Heart left ventricle (tissue), 16 donors: ENCODE measurements at regions not wholly inside any gene's neighbourhood (a gene's known extent, or its start where the extent isn't known, plus 50 kb on each side); places are given as distances from the start of the nearest gene placed in this dataset.

ENCODE experiments used
- ATAC-seq, 4 donors: fragments of 200-7000 bp; cut with Tn5 transposase; one replicate each; pipeline ENCODE4 v1.9.1; 2020 to 2022; ENCODE audit warnings: moderate library complexity in 4 of 4, mild to moderate bottlenecking in 3 of 4, moderate number of reproducible peaks in 1 of 4
- DNase-seq, 5 donors: peaks; one replicate each; pipeline ENCODE4 v3.0.0-alpha.2; 2020
- H3K27ac ChIP-seq, 12 donors: fragments of 200-600 bp; sonication (generic) in 4 of 12; one replicate each; pipeline versions ENCODE4 v1.5.0 to v1.8.0; 2016 to 2022; ENCODE audit warnings: mild to moderate bottlenecking in 2 of 12
- H3K27me3 ChIP-seq, 9 donors: fragments of 200-600 bp; sonication (generic) in 2 of 9; one replicate each; pipeline versions ENCODE4 v1.5.1 to v1.8.0; 2016 to 2022; ENCODE audit warnings: mild to moderate bottlenecking in 3 of 9
- H3K36me3 ChIP-seq, 9 donors: fragments of 200-600 bp; sonication (generic) in 2 of 9; one replicate each; pipeline versions ENCODE4 v1.5.0 to v1.8.0; 2018 to 2022; ENCODE audit warnings: mild to moderate bottlenecking in 2 of 9
- H3K4me1 ChIP-seq, 12 donors: fragments of 200-600 bp; sonication (generic) in 4 of 12; one replicate each; pipeline versions ENCODE4 v1.5.0 to v1.8.0; 2016 to 2022; ENCODE audit warnings: mild to moderate bottlenecking in 3 of 12
- H3K4me3 ChIP-seq, 12 donors: fragments of 200-600 bp; sonication (generic) in 4 of 12; one replicate each; pipeline versions ENCODE4 v1.5.0 to v1.8.0; 2017 to 2022; ENCODE audit warnings: mild to moderate bottlenecking in 9 of 12, moderate library complexity in 4 of 12
- H3K9me3 ChIP-seq, 12 donors: fragments of 200-600 bp; sonication (generic) in 4 of 12; one replicate each; pipeline versions ENCODE4 v1.5.0 to v1.8.0; 2016 to 2022; ENCODE audit warnings: mild to moderate bottlenecking in 1 of 12
- POLR2A ChIP-seq, 2 donors: fragments of 450-650 bp; IDR thresholded peaks; one replicate each; pipeline ENCODE4 v1.6.1; 2017; ENCODE audit warnings: antibody characterized with exemption in 2 of 2, mild to moderate bottlenecking in 2 of 2, moderate library complexity in 2 of 2
- WGBS, 4 donors: extraction: QIAGEN DNeasy Blood & Tissue Kit in 2 of 4; methylation state at CpG; one replicate each; pipeline versions ENCODE4 v1.1.5 to v1.1.7; 2013 to 2018; 5-methylcytosine and 5-hydroxymethylcytosine counted together
- intact Hi-C, 10 donors: fragments of 100-400 bp; cut with DNase I; formaldehyde crosslinking; loops; one replicate each; pipeline versions ENCODE4 v1.11.1 to v1.14.2; 2022
- TF ChIP-seq, protein P1 (sequence below), 12 donors: fragments of 200-600 bp; sonication (generic) in 4 of 12; IDR thresholded peaks; one replicate each; pipeline versions ENCODE4 v1.5.0 to v1.8.0; 2018 to 2022; ENCODE audit warnings: antibody characterized with exemption in 12 of 12, mild to moderate bottlenecking in 5 of 12
- donor health status: ischemic (EF 13 %, LVEDD 7.1; RV severe dilation, severe dysfunction).
- donor health status: healthy with polysubstance abuse.
- donor health status: DM: no; HTN: yes; CAD: no.
- donor health status: DM: no; HTN: no; CAD: no.
- donor health status: ischemic (EF 25% LVEDD 6.9; RV normal size, moderate dysfunction).
- donor health status: ischemic (EF 25% LVEDD 5.7; RV mildly dilated, moderate dysfunction).
- donor health status: healthy.
- donor health status: DM: yes; HTN: yes; CAD: no.
- donor health status: ischemic (EF 35%, LVEDD 5.7; RV mildly dilated, moderate dysfunction).
- donor health status: nonischemic (EF 11% LVEDD 7.7; RV severe dilation, severe dysfunction).
- donor health status: DM: yes; HTN: yes; CAD: no.
- donor health status: PGD.
- donor health status: ischemic (EF 29% LVEDD 5.4; RV normal size, mild dysfunction).
- donor health status: nonischemic (EF 23%, LVEDD 6.1; RV moderate dilation, normal function).

DNA sequence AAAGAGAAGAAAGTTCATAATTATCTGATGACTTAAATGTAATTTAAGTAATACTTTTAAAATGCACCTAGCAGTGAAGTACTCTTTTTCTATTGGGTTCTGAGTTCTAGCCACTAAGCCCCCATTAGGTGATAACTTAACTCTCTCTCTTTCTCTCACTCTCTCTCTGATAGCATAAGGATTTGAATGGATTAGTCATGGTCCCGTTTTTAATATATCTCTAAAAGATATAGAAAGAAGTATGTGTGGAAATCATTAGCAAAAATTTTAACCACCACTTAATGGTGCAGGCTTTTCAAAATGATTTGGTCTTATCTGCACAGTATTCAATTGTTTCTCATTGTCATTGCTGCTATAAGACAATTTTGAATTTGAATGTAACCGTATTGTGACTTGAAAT is 78.2 kb downstream of the RWDD3 start:
- H3K4me1 ChIP-seq, result no peaks in the 10 kb centered on the region
- no peaks in the 10 kb centered on the region for H3K9me3 ChIP-seq
- no peaks in the 10 kb centered on the region for H3K36me3 ChIP-seq
- peaks cover 0 to 17% (median 0%) of the 10 kb centered on the region in 9 donors for H3K27me3 ChIP-seq
- no peak overlapping the region for H3K4me3 ChIP-seq
- TF ChIP-seq POLR2A (IDR thresholded peaks at IDR 0.05), result no peak
- TF ChIP-seq, protein P1, sequence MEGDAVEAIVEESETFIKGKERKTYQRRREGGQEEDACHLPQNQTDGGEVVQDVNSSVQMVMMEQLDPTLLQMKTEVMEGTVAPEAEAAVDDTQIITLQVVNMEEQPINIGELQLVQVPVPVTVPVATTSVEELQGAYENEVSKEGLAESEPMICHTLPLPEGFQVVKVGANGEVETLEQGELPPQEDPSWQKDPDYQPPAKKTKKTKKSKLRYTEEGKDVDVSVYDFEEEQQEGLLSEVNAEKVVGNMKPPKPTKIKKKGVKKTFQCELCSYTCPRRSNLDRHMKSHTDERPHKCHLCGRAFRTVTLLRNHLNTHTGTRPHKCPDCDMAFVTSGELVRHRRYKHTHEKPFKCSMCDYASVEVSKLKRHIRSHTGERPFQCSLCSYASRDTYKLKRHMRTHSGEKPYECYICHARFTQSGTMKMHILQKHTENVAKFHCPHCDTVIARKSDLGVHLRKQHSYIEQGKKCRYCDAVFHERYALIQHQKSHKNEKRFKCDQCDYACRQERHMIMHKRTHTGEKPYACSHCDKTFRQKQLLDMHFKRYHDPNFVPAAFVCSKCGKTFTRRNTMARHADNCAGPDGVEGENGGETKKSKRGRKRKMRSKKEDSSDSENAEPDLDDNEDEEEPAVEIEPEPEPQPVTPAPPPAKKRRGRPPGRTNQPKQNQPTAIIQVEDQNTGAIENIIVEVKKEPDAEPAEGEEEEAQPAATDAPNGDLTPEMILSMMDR (IDR thresholded peaks at IDR 0.05), result no peak
- 53 to 65% (median 59%) methylated on average over 2 of the region's 2 CpGs for WGBS, 4 donors
- intact Hi-C loops, result loop anchor here in 2 of 10 donors (5.0 to 10.0 kb wide), 2 partner anchors 153 to 155 kb away; no protein-coding TSS in a partner anchor
- no peak for ATAC-seq
- no peak for DNase-seq
- no peak overlapping the region for H3K27ac ChIP-seq

DNA sequence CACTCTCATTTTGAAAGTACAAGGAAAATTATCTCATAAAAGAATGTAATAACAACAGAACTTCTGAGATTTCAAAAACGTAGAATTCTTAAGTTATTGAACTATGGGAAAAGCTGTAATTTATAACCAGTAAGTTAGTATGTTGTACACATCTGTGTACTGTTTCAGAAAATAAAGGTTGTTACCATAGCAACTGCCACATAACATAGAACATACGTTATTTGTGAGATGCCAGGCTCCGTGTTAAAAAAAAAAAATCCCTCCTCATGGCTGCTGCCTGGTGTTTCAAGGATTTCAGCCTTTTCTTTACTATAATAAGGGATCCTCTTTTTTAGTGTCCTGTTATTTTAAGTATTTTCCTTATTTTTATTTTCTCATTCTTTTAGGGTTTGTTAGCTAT is 79.5 kb downstream of the RWDD3 start:
- Histone ChIP-seq H3K9me3 (no peaks in the 10 kb centered on the region), H3K36me3 (no peaks in the 10 kb centered on the region), H3K4me3 (no peak overlapping the region), H3K27me3 (peaks cover 0 to 13% (median 0%) of the 10 kb centered on the region in 9 donors), H3K27ac (no peak overlapping the region), H3K4me1 (no peaks in the 10 kb centered on the region)
- TF ChIP-seq POLR2A (IDR thresholded peaks at IDR 0.05), result no peak
- TF ChIP-seq, protein P1 (IDR thresholded peaks at IDR 0.05), result no peak
- 64 to 83% (median 77%) methylated on average over 3 of the region's 3 CpGs for WGBS, 4 donors
- intact Hi-C loops, result loop anchor here in 2 of 10 donors (5.0 to 10.0 kb wide), 2 partner anchors 151 to 154 kb away; no protein-coding TSS in a partner anchor
- ATAC-seq (no peak), DNase-seq (no peak)

DNA sequence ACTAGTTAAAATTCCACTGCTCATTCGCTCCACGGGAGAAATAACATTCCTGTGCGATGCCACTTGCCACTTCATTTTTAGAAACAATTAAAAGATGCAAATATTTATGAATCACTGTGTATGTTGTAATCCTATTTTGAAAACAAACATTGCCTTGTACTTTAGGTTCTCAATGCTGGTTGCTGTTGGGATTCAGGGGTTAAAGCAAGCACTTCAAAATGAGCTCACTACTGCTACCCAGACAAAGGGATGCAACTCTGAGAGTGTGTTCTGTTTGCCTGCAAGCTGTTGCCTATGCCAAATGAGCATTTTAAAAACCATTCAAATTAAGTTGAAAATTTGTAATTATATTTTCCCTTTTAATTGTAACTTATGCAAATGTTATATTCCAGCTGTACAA is 87.5 kb downstream of the RWDD3 start:
- Histone ChIP-seq H3K36me3 (no peaks in the 10 kb centered on the region), H3K4me3 (peak overlapping the region in 2 of 12 donors; percentile 4 to 27), H3K27me3 (no peaks in the 10 kb centered on the region), H3K9me3 (no peaks in the 10 kb centered on the region), H3K27ac (no peak overlapping the region), H3K4me1 (peaks cover 0 to 8% (median 0%) of the 10 kb centered on the region in 12 donors)
- no peak for ATAC-seq
- no peak for TF ChIP-seq POLR2A (IDR thresholded peaks at IDR 0.05)
- TF ChIP-seq, protein P1 (IDR thresholded peaks at IDR 0.05), result no peak
- 32 to 45% (median 35%) methylated on average over 3 of the region's 3 CpGs for WGBS, 4 donors
- intact Hi-C loops, result no loop called here
- DNase-seq, result no peak

DNA sequence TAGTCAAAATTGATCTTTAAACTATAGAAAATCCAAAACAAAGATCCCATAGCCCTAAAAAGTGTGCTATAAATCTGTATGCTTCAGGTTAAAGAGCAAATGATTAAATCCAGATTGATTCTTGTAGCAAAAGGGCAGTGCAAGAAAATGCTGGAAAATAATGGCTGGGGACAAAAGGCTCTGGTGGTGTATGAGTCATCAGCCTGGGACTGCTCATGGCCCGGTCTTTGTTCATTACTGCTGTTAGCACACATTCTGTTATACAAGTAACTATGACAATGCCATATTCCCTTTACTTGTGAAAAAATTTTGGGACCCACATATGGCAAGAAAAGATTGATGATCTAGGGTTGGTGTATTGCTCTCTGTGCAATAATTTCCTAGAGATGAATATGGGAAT is 89.1 kb downstream of the RWDD3 start:
- ATAC-seq, result no peak
- Histone ChIP-seq H3K27me3 (no peaks in the 10 kb centered on the region), H3K4me3 (no peak overlapping the region), H3K27ac (no peak overlapping the region), H3K9me3 (no peaks in the 10 kb centered on the region), H3K4me1 (peaks cover 0 to 8% (median 0%) of the 10 kb centered on the region in 12 donors), H3K36me3 (no peaks in the 10 kb centered on the region)
- TF ChIP-seq POLR2A (IDR thresholded peaks at IDR 0.05), result no peak
- TF ChIP-seq, protein P1 (IDR thresholded peaks at IDR 0.05), result no peak
- WGBS, 4 donors, result 32 to 60% (median 52%) methylated on average over 1 of the region's 1 CpG
- no peak for DNase-seq
- intact Hi-C loops, result loop anchor here in 1 of 10 donors (2.0 kb wide), 1 partner anchor 58 kb away; no protein-coding TSS in a partner anchor
